Liver (tissue), 8 donors: ENCODE measurements at regions not wholly inside any gene's neighbourhood (a gene's known extent, or its start where the extent isn't known, plus 50 kb on each side); places are given as distances from the start of the nearest gene placed in this dataset.

Source experiments
- DNase-seq: peaks from one replicate; pipeline ENCODE4 v3.0.0-alpha.2; 2017; ENCODE audit warnings: low spot score
- H3K27ac ChIP-seq, 2 donors: one replicate each; pipeline ENCODE4 v1.7.0; 2013; ENCODE audit warnings: inconsistent platforms in 2 of 2, low read length in 2 of 2, control low read depth in 1 of 2, low read depth in 1 of 2, mild to moderate bottlenecking in 1 of 2
- H3K27me3 ChIP-seq, 4 donors: one replicate each; pipeline versions ENCODE4 v1.6.1 to v1.7.0; 2013; ENCODE audit warnings: low read length in 3 of 4, inconsistent platforms in 1 of 4, mild to moderate bottlenecking in 1 of 4, moderate library complexity in 1 of 4; ENCODE audit not compliant: control insufficient read depth in 4 of 4, insufficient read depth in 4 of 4
- H3K36me3 ChIP-seq, 4 donors: one replicate each; pipeline versions ENCODE4 v1.6.1 to v1.7.0; 2013; ENCODE audit warnings: low read length in 3 of 4, mild to moderate bottlenecking in 3 of 4, low read depth in 1 of 4, moderate library complexity in 1 of 4; ENCODE audit not compliant: control insufficient read depth in 4 of 4, insufficient read depth in 3 of 4
- H3K4me1 ChIP-seq, 4 donors: one replicate each; pipeline versions ENCODE4 v1.6.1 to v1.7.0; 2013; ENCODE audit warnings: low read length in 3 of 4, mild to moderate bottlenecking in 3 of 4, moderate library complexity in 1 of 4; ENCODE audit not compliant: control insufficient read depth in 4 of 4, insufficient read depth in 4 of 4
- H3K4me3 ChIP-seq, 3 donors: one replicate each; pipeline versions ENCODE4 v1.6.1 to v1.7.0; 2013; ENCODE audit warnings: low read length in 3 of 3, control low read depth in 1 of 3, low read depth in 1 of 3, mild to moderate bottlenecking in 1 of 3
- H3K9ac ChIP-seq, 2 donors: one replicate each; pipeline ENCODE4 v1.7.0; 2013; ENCODE audit warnings: low read length in 2 of 2, mild to moderate bottlenecking in 2 of 2, moderate library complexity in 2 of 2, control low read depth in 1 of 2, low read depth in 1 of 2
- H3K9me3 ChIP-seq, 4 donors: one replicate each; pipeline versions ENCODE4 v1.6.1 to v1.7.0; 2013; ENCODE audit warnings: low read length in 3 of 4; ENCODE audit not compliant: control insufficient read depth in 4 of 4
- EGR1 ChIP-seq, 2 donors: IDR thresholded peaks; 2 replicates each; pipeline ENCODE4 v1.6.1; 2016 to 2018; ENCODE audit warnings: antibody characterized with exemption in 2 of 2, low read depth in 2 of 2
- FOXA1 ChIP-seq: IDR thresholded peaks from 2 replicates; pipeline ENCODE4 v1.6.1; 2016; ENCODE audit warnings: antibody characterized with exemption
- FOXA2 ChIP-seq: IDR thresholded peaks from 2 replicates; pipeline ENCODE4 v1.6.1; 2016; ENCODE audit warnings: antibody characterized with exemption
- GABPA ChIP-seq, 2 donors: IDR thresholded peaks in 1 of 2; conservative IDR thresholded peaks in 1 of 2; 2 replicates each; pipeline ENCODE4 v1.6.1; 2016; ENCODE audit warnings: antibody characterized with exemption in 2 of 2, mild to moderate bottlenecking in 1 of 2, moderate library complexity in 1 of 2
- HNF4A ChIP-seq, 2 donors: conservative IDR thresholded peaks; 2 replicates each; pipeline ENCODE4 v1.6.1; 2016; ENCODE audit warnings: antibody characterized with exemption in 2 of 2, mild to moderate bottlenecking in 2 of 2
- HNF4G ChIP-seq: IDR thresholded peaks from 2 replicates; pipeline ENCODE4 v1.6.1; 2016; ENCODE audit warnings: antibody characterized with exemption
- JUND ChIP-seq, 2 donors: IDR thresholded peaks; 2 replicates each; pipeline ENCODE4 v1.6.1; 2016; ENCODE audit warnings: antibody characterized with exemption in 2 of 2
- NR2F2 ChIP-seq: IDR thresholded peaks from 2 replicates; pipeline ENCODE4 v1.6.1; 2016; ENCODE audit warnings: antibody characterized with exemption
- RAD21 ChIP-seq, 2 donors: IDR thresholded peaks; 2 replicates each; pipeline ENCODE4 v1.6.1; 2016; ENCODE audit warnings: antibody characterized with exemption in 2 of 2, mild to moderate bottlenecking in 2 of 2
- RXRA ChIP-seq, 2 donors: IDR thresholded peaks; 2 replicates each; pipeline ENCODE4 v1.6.1; 2017 to 2018; ENCODE audit warnings: antibody characterized with exemption in 2 of 2, mild to moderate bottlenecking in 1 of 2
- SP1 ChIP-seq: IDR thresholded peaks from 2 replicates; pipeline ENCODE4 v1.6.1; 2018; ENCODE audit warnings: antibody characterized with exemption, mild to moderate bottlenecking
- TAF1 ChIP-seq: conservative IDR thresholded peaks from 2 replicates; pipeline ENCODE4 v1.6.1; 2016; ENCODE audit warnings: antibody characterized with exemption, mild to moderate bottlenecking
- YY1 ChIP-seq: IDR thresholded peaks from 2 replicates; pipeline ENCODE4 v1.6.1; 2016; ENCODE audit warnings: antibody characterized with exemption, mild to moderate bottlenecking
- WGBS: extraction: QIAGEN DNeasy Blood & Tissue Kit; methylation state at CpG from one replicate; pipeline ENCODE4 v1.1.7; 2013; 5-methylcytosine and 5-hydroxymethylcytosine counted together
- TF ChIP-seq, protein P1 (sequence below): IDR thresholded peaks from 2 replicates; pipeline ENCODE4 v1.6.1; 2016; ENCODE audit warnings: antibody characterized with exemption
- TF ChIP-seq, protein P2 (sequence below): IDR thresholded peaks from 2 replicates; pipeline ENCODE4 v1.6.1; 2016; ENCODE audit warnings: antibody characterized with exemption
- TF ChIP-seq, protein P3 (sequence below): IDR thresholded peaks from 2 replicates; pipeline ENCODE4 v1.6.1; 2016; ENCODE audit warnings: antibody characterized with exemption
- TF ChIP-seq, protein P4 (sequence below): IDR thresholded peaks from 2 replicates; pipeline ENCODE4 v1.6.1; 2016; ENCODE audit warnings: antibody characterized with exemption, mild to moderate bottlenecking
- TF ChIP-seq, protein P5 (sequence below): fragments of 150-350 bp; IDR thresholded peaks from 2 replicates; pipeline ENCODE4 v1.5.1; 2017; ENCODE audit warnings: improper control_type of control experiment, low read depth, low read length; ENCODE audit not compliant: missing input control
- donor health status: healthy.
- donor health status: healthy.
- donor health status: healthy.
- donor health status: healthy.
- donor health status: healthy.

DNA sequence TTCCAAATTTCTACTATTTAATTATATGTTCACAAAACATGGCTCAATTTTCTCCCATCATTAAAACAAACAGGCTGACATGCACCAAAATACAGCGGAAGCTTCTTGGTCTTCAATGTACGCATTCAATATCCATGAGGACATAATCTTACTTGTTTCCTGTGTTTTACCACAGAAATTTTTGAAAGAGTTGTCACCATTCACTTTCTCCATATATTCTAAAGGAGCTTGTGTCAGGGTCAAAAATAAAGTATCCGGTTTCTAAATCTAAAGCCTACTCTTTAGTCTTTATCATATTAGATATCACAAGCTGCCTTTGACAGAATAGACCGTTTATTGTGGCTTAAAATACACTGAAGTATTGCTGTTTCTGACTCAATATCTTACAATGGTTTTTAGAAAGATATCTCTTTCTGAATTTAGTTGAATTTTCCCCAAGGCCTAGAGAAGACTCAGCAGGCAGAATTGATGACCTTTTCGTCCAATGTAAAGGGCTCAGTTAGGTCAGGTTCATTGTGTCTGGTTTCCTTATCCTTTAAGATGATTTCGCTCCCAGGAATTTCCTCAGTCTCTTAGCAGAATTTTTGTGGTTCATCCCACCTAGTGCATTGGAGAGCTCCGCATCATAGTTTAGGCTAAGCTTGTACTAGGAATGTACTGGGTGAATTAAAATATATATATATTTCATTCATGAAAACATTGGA lies 717.2 kb downstream of the NCAM2 start:
- Histone ChIP-seq H3K36me3 (no peaks in the 10 kb centered on the region), H3K27ac (no peak overlapping the region), H3K27me3 (no peaks in the 10 kb centered on the region), H3K9ac (no peak overlapping the region), H3K4me1 (no peaks in the 10 kb centered on the region), H3K9me3 (no peaks in the 10 kb centered on the region), H3K4me3 (no peak overlapping the region)
- TF ChIP-seq NR2F2, result no peak
- TF ChIP-seq YY1, result no peak
- TF ChIP-seq TAF1, result no peak
- no peak for TF ChIP-seq EGR1 (IDR thresholded peaks at IDR 0.05; ENCODE audit: low read depth in 2 of 2)
- TF ChIP-seq, protein P1, sequence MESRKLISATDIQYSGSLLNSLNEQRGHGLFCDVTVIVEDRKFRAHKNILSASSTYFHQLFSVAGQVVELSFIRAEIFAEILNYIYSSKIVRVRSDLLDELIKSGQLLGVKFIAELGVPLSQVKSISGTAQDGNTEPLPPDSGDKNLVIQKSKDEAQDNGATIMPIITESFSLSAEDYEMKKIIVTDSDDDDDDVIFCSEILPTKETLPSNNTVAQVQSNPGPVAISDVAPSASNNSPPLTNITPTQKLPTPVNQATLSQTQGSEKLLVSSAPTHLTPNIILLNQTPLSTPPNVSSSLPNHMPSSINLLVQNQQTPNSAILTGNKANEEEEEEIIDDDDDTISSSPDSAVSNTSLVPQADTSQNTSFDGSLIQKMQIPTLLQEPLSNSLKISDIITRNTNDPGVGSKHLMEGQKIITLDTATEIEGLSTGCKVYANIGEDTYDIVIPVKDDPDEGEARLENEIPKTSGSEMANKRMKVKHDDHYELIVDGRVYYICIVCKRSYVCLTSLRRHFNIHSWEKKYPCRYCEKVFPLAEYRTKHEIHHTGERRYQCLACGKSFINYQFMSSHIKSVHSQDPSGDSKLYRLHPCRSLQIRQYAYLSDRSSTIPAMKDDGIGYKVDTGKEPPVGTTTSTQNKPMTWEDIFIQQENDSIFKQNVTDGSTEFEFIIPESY, result no peak
- no peak for TF ChIP-seq FOXA2
- no peak for TF ChIP-seq HNF4A (conservative IDR thresholded peaks at IDR 0.05)
- no peak for TF ChIP-seq SP1
- TF ChIP-seq, protein P2, sequence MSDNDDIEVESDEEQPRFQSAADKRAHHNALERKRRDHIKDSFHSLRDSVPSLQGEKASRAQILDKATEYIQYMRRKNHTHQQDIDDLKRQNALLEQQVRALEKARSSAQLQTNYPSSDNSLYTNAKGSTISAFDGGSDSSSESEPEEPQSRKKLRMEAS, result no peak
- 78% methylated on average over 7 of the region's 7 CpGs for WGBS
- no peak for DNase-seq

DNA sequence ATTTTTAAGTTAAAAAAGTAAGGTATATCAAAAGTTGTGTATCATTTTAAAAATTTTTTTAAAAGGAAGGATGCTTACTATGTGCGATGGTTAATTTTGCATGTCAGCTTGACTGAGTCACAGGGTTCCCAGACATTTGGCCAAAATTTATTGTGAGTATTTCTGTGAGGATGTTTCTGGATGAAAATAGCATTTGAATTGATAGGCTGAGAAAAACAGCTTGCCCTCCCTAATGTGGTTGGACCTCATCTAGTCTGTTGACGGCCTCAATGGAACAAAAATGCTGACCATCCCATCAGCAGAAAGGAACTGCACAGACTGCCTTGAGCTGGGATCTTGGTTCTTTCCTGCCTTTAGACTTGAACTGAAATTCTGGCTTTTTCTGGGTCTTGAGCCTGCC lies 724.5 kb downstream of the NCAM2 start:
- DNase-seq, result no peak
- Histone ChIP-seq H3K36me3 (no peaks in the 10 kb centered on the region), H3K9ac (no peak overlapping the region), H3K27me3 (no peaks in the 10 kb centered on the region), H3K4me3 (no peak overlapping the region), H3K9me3 (no peaks in the 10 kb centered on the region), H3K27ac (no peak overlapping the region), H3K4me1 (no peaks in the 10 kb centered on the region)
- WGBS, result 88% methylated on average over 2 of the region's 2 CpGs
- TF ChIP-seq NR2F2 (no peak), FOXA1 (no peak), HNF4A (conservative IDR thresholded peaks at IDR 0.05) (no peak), SP1 (no peak), EGR1 (IDR thresholded peaks at IDR 0.05; ENCODE audit: low read depth in 2 of 2) (no peak), FOXA2 (no peak), RXRA (IDR thresholded peaks at IDR 0.05) (no peak), GABPA (IDR thresholded peaks at IDR 0.05 in 1 of 2, conservative IDR thresholded peaks at IDR 0.05 in 1 of 2) (no peak), YY1 (no peak), RAD21 (IDR thresholded peaks at IDR 0.05) (no peak), HNF4G (no peak), JUND (IDR thresholded peaks at IDR 0.05) (no peak), TAF1 (no peak)
- TF ChIP-seq, protein P3, sequence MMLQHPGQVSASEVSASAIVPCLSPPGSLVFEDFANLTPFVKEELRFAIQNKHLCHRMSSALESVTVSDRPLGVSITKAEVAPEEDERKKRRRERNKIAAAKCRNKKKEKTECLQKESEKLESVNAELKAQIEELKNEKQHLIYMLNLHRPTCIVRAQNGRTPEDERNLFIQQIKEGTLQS, result no peak
- TF ChIP-seq, protein P4, sequence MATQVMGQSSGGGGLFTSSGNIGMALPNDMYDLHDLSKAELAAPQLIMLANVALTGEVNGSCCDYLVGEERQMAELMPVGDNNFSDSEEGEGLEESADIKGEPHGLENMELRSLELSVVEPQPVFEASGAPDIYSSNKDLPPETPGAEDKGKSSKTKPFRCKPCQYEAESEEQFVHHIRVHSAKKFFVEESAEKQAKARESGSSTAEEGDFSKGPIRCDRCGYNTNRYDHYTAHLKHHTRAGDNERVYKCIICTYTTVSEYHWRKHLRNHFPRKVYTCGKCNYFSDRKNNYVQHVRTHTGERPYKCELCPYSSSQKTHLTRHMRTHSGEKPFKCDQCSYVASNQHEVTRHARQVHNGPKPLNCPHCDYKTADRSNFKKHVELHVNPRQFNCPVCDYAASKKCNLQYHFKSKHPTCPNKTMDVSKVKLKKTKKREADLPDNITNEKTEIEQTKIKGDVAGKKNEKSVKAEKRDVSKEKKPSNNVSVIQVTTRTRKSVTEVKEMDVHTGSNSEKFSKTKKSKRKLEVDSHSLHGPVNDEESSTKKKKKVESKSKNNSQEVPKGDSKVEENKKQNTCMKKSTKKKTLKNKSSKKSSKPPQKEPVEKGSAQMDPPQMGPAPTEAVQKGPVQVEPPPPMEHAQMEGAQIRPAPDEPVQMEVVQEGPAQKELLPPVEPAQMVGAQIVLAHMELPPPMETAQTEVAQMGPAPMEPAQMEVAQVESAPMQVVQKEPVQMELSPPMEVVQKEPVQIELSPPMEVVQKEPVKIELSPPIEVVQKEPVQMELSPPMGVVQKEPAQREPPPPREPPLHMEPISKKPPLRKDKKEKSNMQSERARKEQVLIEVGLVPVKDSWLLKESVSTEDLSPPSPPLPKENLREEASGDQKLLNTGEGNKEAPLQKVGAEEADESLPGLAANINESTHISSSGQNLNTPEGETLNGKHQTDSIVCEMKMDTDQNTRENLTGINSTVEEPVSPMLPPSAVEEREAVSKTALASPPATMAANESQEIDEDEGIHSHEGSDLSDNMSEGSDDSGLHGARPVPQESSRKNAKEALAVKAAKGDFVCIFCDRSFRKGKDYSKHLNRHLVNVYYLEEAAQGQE, result no peak
- TF ChIP-seq, protein P2, result no peak
- TF ChIP-seq, protein P5, sequence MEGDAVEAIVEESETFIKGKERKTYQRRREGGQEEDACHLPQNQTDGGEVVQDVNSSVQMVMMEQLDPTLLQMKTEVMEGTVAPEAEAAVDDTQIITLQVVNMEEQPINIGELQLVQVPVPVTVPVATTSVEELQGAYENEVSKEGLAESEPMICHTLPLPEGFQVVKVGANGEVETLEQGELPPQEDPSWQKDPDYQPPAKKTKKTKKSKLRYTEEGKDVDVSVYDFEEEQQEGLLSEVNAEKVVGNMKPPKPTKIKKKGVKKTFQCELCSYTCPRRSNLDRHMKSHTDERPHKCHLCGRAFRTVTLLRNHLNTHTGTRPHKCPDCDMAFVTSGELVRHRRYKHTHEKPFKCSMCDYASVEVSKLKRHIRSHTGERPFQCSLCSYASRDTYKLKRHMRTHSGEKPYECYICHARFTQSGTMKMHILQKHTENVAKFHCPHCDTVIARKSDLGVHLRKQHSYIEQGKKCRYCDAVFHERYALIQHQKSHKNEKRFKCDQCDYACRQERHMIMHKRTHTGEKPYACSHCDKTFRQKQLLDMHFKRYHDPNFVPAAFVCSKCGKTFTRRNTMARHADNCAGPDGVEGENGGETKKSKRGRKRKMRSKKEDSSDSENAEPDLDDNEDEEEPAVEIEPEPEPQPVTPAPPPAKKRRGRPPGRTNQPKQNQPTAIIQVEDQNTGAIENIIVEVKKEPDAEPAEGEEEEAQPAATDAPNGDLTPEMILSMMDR, result no peak
- TF ChIP-seq, protein P1, result no peak
